NB4 (cell line): ENCODE measurements at regions not wholly inside any gene's neighbourhood (a gene's known extent, or its start where the extent isn't known, plus 50 kb on each side); places are given as distances from the start of the nearest gene placed in this dataset.

Experiments
- CTCF ChIP-seq: IDR thresholded peaks from one replicate; pipeline ENCODE4 v1.5.1; 2012; ENCODE audit warnings: low read depth, low read length
- POLR2A ChIP-seq: IDR thresholded peaks from 2 replicates; pipeline ENCODE4 v1.6.1; 2011; ENCODE audit warnings: mild to moderate bottlenecking; ENCODE audit not compliant: insufficient read length; ENCODE audit errors: extremely low read depth

DNA sequence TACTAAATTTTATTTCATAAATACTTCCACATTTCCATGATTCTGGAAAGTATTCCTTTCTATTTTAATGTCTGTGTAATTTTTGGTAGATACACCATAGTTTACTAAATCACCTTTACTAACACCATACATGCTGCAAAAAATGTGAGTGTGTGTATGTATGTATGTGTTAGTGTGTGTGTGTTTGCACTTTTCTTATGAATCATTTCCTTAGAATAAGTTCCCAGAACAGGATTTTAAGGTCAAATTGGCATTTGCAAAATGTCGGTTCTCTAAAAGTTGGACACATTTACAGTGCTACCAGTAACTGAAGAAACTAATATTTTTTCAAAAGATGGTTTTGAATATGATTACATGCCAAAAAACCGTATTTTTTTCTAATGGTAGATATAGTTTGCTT lies 137.1 kb downstream of the CYB561 start:
- TF ChIP-seq CTCF (no peak), POLR2A (no peak)
